ENCODE measurements at regions not wholly inside any gene's neighbourhood (a gene's known extent, or its start where the extent isn't known, plus 50 kb on each side); places are given as distances from the start of the nearest gene placed in this dataset.

DNA sequence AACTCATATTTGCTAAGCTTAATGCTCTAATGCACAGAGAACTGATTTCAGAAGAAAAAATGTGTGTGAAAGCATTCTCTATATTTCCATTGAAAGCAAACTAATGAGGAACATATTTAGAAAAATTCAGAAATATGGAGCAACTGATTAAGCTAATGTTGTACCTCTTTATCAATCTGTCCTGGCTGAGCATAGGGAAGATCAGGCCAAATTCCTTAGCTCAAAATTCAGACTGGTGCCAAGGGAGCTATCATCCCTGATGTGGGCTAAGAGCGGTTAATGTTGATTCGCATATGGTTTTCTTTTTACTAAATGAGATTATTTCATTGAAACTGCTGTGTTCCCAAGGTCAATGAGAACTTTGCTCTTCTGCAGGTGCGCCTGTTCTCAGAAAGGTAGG lies 93.9 kb upstream of the HS3ST5 start:
- H3K36me3 ChIP-seq (ENCODE audit: control insufficient read depth, insufficient read depth, low read length): no peaks in the 10 kb centered on the region
- H3K27me3 ChIP-seq (ENCODE audit: control insufficient read depth, insufficient read depth, low read length): no peaks in the 10 kb centered on the region
- ChIA-PET POLR2A (no interaction called here), CTCF (no interaction called here)
- H3K4me1 ChIP-seq (ENCODE audit: control insufficient read depth, insufficient read depth, low read length): no peaks in the 10 kb centered on the region
- no peak overlapping the region for H3K4me3 ChIP-seq (ENCODE audit: low read depth in 2 of 2, low read length in 2 of 2)
- in situ Hi-C loops (cut with HindIII; ENCODE audit: low pct_unique_long_range_greater_than_20kb, low sequenced_read_pairs) (no loop called here), intact Hi-C loops (cut with micrococcal nuclease; ENCODE audit: unreplicated experiment) (no loop called here)
- ATAC-seq: no peak
- no peak for DNase-seq (ENCODE audit: low read depth, low spot score)
- no TSS peak for BruUV-seq (replicated peaks)
- TF ChIP-seq, protein P1, sequence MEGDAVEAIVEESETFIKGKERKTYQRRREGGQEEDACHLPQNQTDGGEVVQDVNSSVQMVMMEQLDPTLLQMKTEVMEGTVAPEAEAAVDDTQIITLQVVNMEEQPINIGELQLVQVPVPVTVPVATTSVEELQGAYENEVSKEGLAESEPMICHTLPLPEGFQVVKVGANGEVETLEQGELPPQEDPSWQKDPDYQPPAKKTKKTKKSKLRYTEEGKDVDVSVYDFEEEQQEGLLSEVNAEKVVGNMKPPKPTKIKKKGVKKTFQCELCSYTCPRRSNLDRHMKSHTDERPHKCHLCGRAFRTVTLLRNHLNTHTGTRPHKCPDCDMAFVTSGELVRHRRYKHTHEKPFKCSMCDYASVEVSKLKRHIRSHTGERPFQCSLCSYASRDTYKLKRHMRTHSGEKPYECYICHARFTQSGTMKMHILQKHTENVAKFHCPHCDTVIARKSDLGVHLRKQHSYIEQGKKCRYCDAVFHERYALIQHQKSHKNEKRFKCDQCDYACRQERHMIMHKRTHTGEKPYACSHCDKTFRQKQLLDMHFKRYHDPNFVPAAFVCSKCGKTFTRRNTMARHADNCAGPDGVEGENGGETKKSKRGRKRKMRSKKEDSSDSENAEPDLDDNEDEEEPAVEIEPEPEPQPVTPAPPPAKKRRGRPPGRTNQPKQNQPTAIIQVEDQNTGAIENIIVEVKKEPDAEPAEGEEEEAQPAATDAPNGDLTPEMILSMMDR (IDR thresholded peaks at IDR 0.05): no peak
- TF ChIP-seq POLR2AphosphoS5 (IDR thresholded peaks at IDR 0.05; ENCODE audit: low read depth, low read length) (no peak), TCF7L2 (IDR thresholded peaks at IDR 0.05; ENCODE audit: low read depth, low read length) (no peak), SIN3A (IDR thresholded peaks at IDR 0.05; ENCODE audit: borderline replicate concordance, insufficient read depth, low read depth, low read length) (no peak)
- no peak overlapping the region for H3K27ac ChIP-seq (ENCODE audit: low read length)
- H3K9me3 ChIP-seq (ENCODE audit: control insufficient read depth, insufficient read depth, low read depth, low read length): no peaks in the 10 kb centered on the region

DNA sequence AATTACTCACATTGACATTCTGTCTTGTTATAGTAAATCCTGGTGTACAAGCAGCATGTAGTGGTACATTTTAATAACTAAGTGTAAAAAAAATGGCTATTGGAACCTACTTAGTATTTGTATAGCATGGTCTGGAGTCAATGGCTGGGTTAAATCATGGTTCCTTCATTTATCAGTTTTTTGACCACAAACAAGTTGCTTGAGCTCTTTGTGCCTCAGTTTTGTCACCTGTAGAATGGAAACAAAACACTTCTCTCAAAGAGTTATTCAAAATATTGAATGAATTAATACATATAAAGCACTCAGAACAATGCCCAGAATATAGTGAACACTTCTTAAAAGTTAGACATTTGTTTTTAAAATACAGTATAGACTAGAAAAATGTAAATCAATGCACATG lies 93.2 kb upstream of the HS3ST5 start:
- no peak overlapping the region for H3K4me3 ChIP-seq (ENCODE audit: low read depth in 2 of 2, low read length in 2 of 2)
- in situ Hi-C loops (cut with HindIII; ENCODE audit: low pct_unique_long_range_greater_than_20kb, low sequenced_read_pairs): no loop called here
- H3K27me3 ChIP-seq (ENCODE audit: control insufficient read depth, insufficient read depth, low read length): no peaks in the 10 kb centered on the region
- ChIA-PET POLR2A (no interaction called here), CTCF (no interaction called here)
- TF ChIP-seq, protein P1 (IDR thresholded peaks at IDR 0.05): no peak
- no peaks in the 10 kb centered on the region for H3K4me1 ChIP-seq (ENCODE audit: control insufficient read depth, insufficient read depth, low read length)
- no peaks in the 10 kb centered on the region for H3K9me3 ChIP-seq (ENCODE audit: control insufficient read depth, insufficient read depth, low read depth, low read length)
- no TSS peak for BruUV-seq (replicated peaks)
- ATAC-seq (no peak), DNase-seq (ENCODE audit: low read depth, low spot score) (no peak)
- no peaks in the 10 kb centered on the region for H3K36me3 ChIP-seq (ENCODE audit: control insufficient read depth, insufficient read depth, low read length)
- intact Hi-C loops (cut with micrococcal nuclease; ENCODE audit: unreplicated experiment): no loop called here
- no peak overlapping the region for H3K27ac ChIP-seq (ENCODE audit: low read length)

DNA sequence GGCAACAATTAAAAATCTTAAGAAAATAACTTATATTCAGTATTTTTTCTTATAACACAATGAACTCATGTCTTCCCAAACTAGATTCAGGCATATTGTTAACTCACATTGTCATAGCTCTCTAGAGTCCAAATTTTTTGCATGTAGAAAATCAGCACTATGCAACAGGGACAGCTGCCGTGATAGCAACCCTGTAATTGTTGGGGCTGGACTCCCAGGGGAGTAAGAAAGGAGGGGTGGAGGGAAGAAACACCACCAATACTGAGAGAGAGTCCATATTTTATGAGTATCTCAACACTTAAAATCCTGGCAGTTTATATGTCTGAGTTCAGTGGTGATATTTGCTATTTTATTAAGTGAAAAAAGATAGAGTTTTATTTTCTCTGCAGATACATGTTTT lies 89.6 kb upstream of the HS3ST5 start:
- TF ChIP-seq TCF7L2 (IDR thresholded peaks at IDR 0.05; ENCODE audit: low read depth, low read length): no peak
- TF ChIP-seq, protein P2, sequence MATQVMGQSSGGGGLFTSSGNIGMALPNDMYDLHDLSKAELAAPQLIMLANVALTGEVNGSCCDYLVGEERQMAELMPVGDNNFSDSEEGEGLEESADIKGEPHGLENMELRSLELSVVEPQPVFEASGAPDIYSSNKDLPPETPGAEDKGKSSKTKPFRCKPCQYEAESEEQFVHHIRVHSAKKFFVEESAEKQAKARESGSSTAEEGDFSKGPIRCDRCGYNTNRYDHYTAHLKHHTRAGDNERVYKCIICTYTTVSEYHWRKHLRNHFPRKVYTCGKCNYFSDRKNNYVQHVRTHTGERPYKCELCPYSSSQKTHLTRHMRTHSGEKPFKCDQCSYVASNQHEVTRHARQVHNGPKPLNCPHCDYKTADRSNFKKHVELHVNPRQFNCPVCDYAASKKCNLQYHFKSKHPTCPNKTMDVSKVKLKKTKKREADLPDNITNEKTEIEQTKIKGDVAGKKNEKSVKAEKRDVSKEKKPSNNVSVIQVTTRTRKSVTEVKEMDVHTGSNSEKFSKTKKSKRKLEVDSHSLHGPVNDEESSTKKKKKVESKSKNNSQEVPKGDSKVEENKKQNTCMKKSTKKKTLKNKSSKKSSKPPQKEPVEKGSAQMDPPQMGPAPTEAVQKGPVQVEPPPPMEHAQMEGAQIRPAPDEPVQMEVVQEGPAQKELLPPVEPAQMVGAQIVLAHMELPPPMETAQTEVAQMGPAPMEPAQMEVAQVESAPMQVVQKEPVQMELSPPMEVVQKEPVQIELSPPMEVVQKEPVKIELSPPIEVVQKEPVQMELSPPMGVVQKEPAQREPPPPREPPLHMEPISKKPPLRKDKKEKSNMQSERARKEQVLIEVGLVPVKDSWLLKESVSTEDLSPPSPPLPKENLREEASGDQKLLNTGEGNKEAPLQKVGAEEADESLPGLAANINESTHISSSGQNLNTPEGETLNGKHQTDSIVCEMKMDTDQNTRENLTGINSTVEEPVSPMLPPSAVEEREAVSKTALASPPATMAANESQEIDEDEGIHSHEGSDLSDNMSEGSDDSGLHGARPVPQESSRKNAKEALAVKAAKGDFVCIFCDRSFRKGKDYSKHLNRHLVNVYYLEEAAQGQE (IDR thresholded peaks at IDR 0.05; ENCODE audit: insufficient read depth in 1 of 2, low read depth in 2 of 2, low read length in 1 of 2): peak in 1 of 2 experiments; percentile 53; a peak in 1 of 4 replicates
- Histone ChIP-seq H3K4me3 (ENCODE audit: low read depth in 2 of 2, low read length in 2 of 2) (no peak overlapping the region), H3K27me3 (ENCODE audit: control insufficient read depth, insufficient read depth, low read length) (no peaks in the 10 kb centered on the region), H3K9me3 (ENCODE audit: control insufficient read depth, insufficient read depth, low read depth, low read length) (no peaks in the 10 kb centered on the region), H3K4me1 (ENCODE audit: control insufficient read depth, insufficient read depth, low read length) (no peaks in the 10 kb centered on the region), H3K36me3 (ENCODE audit: control insufficient read depth, insufficient read depth, low read length) (no peaks in the 10 kb centered on the region), H3K27ac (ENCODE audit: low read length) (no peak overlapping the region)
- in situ Hi-C loops (cut with HindIII; ENCODE audit: low pct_unique_long_range_greater_than_20kb, low sequenced_read_pairs): no loop called here
- CTCF ChIA-PET: no interaction called here
- intact Hi-C loops (cut with micrococcal nuclease; ENCODE audit: unreplicated experiment): no loop called here
- POLR2A ChIA-PET: no interaction called here
- no peak for DNase-seq (ENCODE audit: low read depth, low spot score)
- no TSS peak for BruUV-seq (replicated peaks)
- ATAC-seq: no peak
